ENCODE measurements at regions not wholly inside any gene's neighbourhood (a gene's known extent, or its start where the extent isn't known, plus 50 kb on each side); places are given as distances from the start of the nearest gene placed in this dataset.

DNA sequence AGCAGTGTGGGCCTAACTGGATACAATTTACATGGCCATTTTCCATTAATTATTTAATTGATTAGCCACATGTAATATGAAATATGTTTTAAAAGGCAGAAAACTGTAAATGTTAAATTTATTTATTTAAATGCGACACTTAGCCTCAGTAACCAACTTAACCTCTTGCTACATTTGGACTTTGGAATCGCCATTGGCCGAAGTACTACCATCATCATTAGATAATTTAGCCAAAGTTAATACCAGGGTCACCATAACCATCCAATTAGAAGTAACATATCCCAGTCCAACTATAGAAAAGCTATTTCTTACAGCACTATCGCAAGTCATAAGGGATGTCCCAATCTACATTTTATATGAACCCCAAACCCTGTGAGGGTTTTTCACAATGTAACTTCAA, 558.6 kb upstream of the IGFBP3 start:
- no peak overlapping the region for H3K4me3 ChIP-seq (ENCODE audit: insufficient read depth, low read depth, low read length)
- FAIRE-seq (no peak), DNase-seq (ENCODE audit: low read depth) (no peak)
- H2AFZ ChIP-seq (ENCODE audit: low read depth, low read length) = no peak overlapping the region
- H3K4me3 Mint-ChIP-seq (ENCODE audit: unreplicated experiment) = no peak overlapping the region
- no peaks in the 10 kb centered on the region for H3K36me3 ChIP-seq (ENCODE audit: insufficient read depth, low read length)
- H3K27me3 ChIP-seq (ENCODE audit: insufficient read depth, low read length) = no peaks in the 10 kb centered on the region
- no peak for TF ChIP-seq EZH2 (IDR thresholded peaks at IDR 0.05; ENCODE audit: insufficient read depth, low read length)
- TF ChIP-seq, protein P1, sequence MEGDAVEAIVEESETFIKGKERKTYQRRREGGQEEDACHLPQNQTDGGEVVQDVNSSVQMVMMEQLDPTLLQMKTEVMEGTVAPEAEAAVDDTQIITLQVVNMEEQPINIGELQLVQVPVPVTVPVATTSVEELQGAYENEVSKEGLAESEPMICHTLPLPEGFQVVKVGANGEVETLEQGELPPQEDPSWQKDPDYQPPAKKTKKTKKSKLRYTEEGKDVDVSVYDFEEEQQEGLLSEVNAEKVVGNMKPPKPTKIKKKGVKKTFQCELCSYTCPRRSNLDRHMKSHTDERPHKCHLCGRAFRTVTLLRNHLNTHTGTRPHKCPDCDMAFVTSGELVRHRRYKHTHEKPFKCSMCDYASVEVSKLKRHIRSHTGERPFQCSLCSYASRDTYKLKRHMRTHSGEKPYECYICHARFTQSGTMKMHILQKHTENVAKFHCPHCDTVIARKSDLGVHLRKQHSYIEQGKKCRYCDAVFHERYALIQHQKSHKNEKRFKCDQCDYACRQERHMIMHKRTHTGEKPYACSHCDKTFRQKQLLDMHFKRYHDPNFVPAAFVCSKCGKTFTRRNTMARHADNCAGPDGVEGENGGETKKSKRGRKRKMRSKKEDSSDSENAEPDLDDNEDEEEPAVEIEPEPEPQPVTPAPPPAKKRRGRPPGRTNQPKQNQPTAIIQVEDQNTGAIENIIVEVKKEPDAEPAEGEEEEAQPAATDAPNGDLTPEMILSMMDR (IDR thresholded peaks at IDR 0.05; ENCODE audit: insufficient read depth, low read depth, low read length) = no peak
- peaks cover 1% of the 10 kb centered on the region for H3K36me3 Mint-ChIP-seq (ENCODE audit: low read depth, unreplicated experiment)
- H3K9me3 Mint-ChIP-seq (ENCODE audit: unreplicated experiment) = peaks cover 5% of the 10 kb centered on the region
- peaks cover 6% of the 10 kb centered on the region for H3K4me1 Mint-ChIP-seq (ENCODE audit: low read depth, unreplicated experiment)
- H4K20me1 ChIP-seq (ENCODE audit: insufficient read depth, low read length) = no peaks in the 10 kb centered on the region
- H3K4me2 ChIP-seq (ENCODE audit: low read length) = no peak overlapping the region
- H3K9ac ChIP-seq (ENCODE audit: low read length) = no peak overlapping the region
- H3K4me1 ChIP-seq (ENCODE audit: insufficient read depth, low read length) = no peaks in the 10 kb centered on the region
- no peaks in the 10 kb centered on the region for H3K9me3 ChIP-seq (ENCODE audit: insufficient read depth, low read depth, low read length)
- H3K27ac ChIP-seq (ENCODE audit: low read depth, low read length) = no peak overlapping the region
- H3K27ac Mint-ChIP-seq (ENCODE audit: unreplicated experiment) = no peak overlapping the region
- no peaks in the 10 kb centered on the region for H3K27me3 Mint-ChIP-seq (ENCODE audit: low read depth, unreplicated experiment)
- H3K79me2 ChIP-seq (ENCODE audit: insufficient read depth, low read length) = no peaks in the 10 kb centered on the region

DNA sequence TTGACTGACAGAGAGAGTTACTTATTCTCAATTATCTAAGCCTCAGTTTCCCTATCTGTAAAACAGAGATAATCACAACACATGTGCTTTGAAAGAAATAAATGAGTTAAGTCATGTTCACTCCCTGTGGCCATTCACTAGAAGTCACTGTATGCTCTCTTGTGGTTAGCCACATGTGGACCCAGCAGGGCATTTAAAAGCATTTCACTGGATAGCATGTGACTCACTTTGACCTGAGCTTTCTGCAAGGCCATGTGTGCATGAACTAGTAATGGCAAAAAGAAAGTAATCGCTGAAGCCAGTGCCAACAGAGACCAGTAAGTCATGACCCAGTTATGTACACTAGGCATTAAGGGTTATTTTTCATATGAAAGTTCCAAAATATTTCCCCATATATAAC, 557.0 kb upstream of the IGFBP3 start:
- no peak for FAIRE-seq

DNA sequence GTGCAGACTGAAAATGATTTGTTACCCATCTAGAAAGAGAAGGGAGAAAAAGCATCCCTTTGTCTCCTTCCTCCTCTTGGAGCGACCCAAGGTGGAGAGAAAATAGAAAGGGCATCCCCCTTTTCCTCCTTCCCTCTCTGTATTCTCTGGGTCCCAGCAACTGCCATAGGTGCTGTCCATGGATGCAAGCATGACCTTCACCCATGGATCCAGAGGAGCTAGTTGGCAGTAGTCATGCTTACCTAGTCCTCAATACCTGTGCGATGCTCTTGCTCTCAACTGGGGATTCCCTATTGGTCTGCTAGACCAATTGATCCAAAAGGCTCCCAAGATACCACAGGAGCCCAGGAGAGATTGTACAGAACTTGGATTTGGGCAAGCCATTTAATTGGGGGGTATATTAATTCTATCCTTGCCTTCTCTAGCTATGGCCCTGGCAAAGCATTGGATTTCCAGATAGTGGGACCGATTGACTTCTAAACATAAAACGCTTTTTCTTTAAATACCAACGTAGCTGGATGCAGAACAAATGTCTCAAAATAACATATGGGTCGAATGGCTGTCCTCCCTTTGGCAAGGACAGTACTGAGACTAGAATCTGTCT, 547.8 kb upstream of the IGFBP3 start:
- H2AFZ ChIP-seq (ENCODE audit: low read depth, low read length) = no peak overlapping the region
- H3K9me3 ChIP-seq (ENCODE audit: insufficient read depth, low read depth, low read length) = peaks cover 38% of the 10 kb centered on the region
- no peaks in the 10 kb centered on the region for H3K79me2 ChIP-seq (ENCODE audit: insufficient read depth, low read length)
- H3K4me2 ChIP-seq (ENCODE audit: low read length) = no peak overlapping the region
- no peak overlapping the region for H3K27ac Mint-ChIP-seq (ENCODE audit: unreplicated experiment)
- H3K9ac ChIP-seq (ENCODE audit: low read length) = no peak overlapping the region
- DNase-seq (ENCODE audit: low read depth) = peak; percentile 26
- peak; percentile 50 for FAIRE-seq
- TF ChIP-seq EZH2 (IDR thresholded peaks at IDR 0.05; ENCODE audit: insufficient read depth, low read length) = no peak
- TF ChIP-seq, protein P1 (IDR thresholded peaks at IDR 0.05; ENCODE audit: insufficient read depth, low read depth, low read length) = no peak
- H3K9me3 Mint-ChIP-seq (ENCODE audit: unreplicated experiment) = peaks cover 46% of the 10 kb centered on the region
- H3K4me1 Mint-ChIP-seq (ENCODE audit: low read depth, unreplicated experiment) = no peaks in the 10 kb centered on the region
- H3K36me3 Mint-ChIP-seq (ENCODE audit: low read depth, unreplicated experiment) = peaks cover 3% of the 10 kb centered on the region
- H3K27me3 ChIP-seq (ENCODE audit: insufficient read depth, low read length) = no peaks in the 10 kb centered on the region
- no peaks in the 10 kb centered on the region for H3K4me1 ChIP-seq (ENCODE audit: insufficient read depth, low read length)
- no peak overlapping the region for H3K4me3 Mint-ChIP-seq (ENCODE audit: unreplicated experiment)
- no peaks in the 10 kb centered on the region for H4K20me1 ChIP-seq (ENCODE audit: insufficient read depth, low read length)
- H3K27ac ChIP-seq (ENCODE audit: low read depth, low read length) = no peak overlapping the region
- no peak overlapping the region for H3K4me3 ChIP-seq (ENCODE audit: insufficient read depth, low read depth, low read length)
- no peaks in the 10 kb centered on the region for H3K27me3 Mint-ChIP-seq (ENCODE audit: low read depth, unreplicated experiment)
- no peaks in the 10 kb centered on the region for H3K36me3 ChIP-seq (ENCODE audit: insufficient read depth, low read length)

More for the DNA sequence above, 557.0 kb upstream of the IGFBP3 start:
- no peaks in the 10 kb centered on the region for H3K27me3 ChIP-seq (ENCODE audit: insufficient read depth, low read length)
- H3K79me2 ChIP-seq (ENCODE audit: insufficient read depth, low read length) = no peaks in the 10 kb centered on the region
- no peaks in the 10 kb centered on the region for H4K20me1 ChIP-seq (ENCODE audit: insufficient read depth, low read length)
- TF ChIP-seq EZH2 (IDR thresholded peaks at IDR 0.05; ENCODE audit: insufficient read depth, low read length) = no peak
- TF ChIP-seq, protein P1 (IDR thresholded peaks at IDR 0.05; ENCODE audit: insufficient read depth, low read depth, low read length) = no peak
- H3K4me3 ChIP-seq (ENCODE audit: insufficient read depth, low read depth, low read length) = no peak overlapping the region
- Mint-ChIP-seq H3K4me1 (ENCODE audit: low read depth, unreplicated experiment) (peaks cover 6% of the 10 kb centered on the region), H3K9me3 (ENCODE audit: unreplicated experiment) (peaks cover 13% of the 10 kb centered on the region), H3K36me3 (ENCODE audit: low read depth, unreplicated experiment) (peaks cover 1% of the 10 kb centered on the region), H3K27me3 (ENCODE audit: low read depth, unreplicated experiment) (no peaks in the 10 kb centered on the region), H3K27ac (ENCODE audit: unreplicated experiment) (no peak overlapping the region), H3K4me3 (ENCODE audit: unreplicated experiment) (no peak overlapping the region)
- no peak overlapping the region for H3K27ac ChIP-seq (ENCODE audit: low read depth, low read length)
- no peak overlapping the region for H2AFZ ChIP-seq (ENCODE audit: low read depth, low read length)
- H3K4me1 ChIP-seq (ENCODE audit: insufficient read depth, low read length) = no peaks in the 10 kb centered on the region
- H3K36me3 ChIP-seq (ENCODE audit: insufficient read depth, low read length) = no peaks in the 10 kb centered on the region
- no peaks in the 10 kb centered on the region for H3K9me3 ChIP-seq (ENCODE audit: insufficient read depth, low read depth, low read length)
- DNase-seq (ENCODE audit: low read depth) = peak; percentile 77
- H3K9ac ChIP-seq (ENCODE audit: low read length) = no peak overlapping the region
- H3K4me2 ChIP-seq (ENCODE audit: low read length) = no peak overlapping the region
